ENCODE measurements at regions not wholly inside any gene's neighbourhood (a gene's known extent, or its start where the extent isn't known, plus 50 kb on each side); places are given as distances from the start of the nearest gene placed in this dataset.

DNA sequence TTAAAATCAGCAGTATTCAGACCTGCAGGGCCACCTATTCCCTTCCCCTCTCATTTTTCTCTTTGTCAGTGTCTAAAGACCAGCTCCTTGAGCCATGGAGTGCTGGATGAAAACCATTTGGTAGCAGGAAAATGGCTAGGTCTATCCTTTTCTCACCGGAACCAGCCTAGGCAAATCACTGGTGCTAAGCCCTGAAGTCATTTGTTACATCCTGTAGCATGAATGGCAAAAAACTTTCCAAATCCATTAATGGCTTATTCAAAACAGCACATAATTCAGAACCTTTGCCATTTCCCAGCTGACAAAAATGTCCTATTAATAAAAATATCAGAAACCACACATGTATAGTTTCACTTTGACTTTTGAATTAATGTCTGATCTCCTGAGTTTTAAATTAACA lies 209.5 kb upstream of the E2F8 start:
- no peak overlapping the region for H2AK5ac ChIP-seq (ENCODE audit: low read depth, low read length)
- H2BK5ac ChIP-seq (ENCODE audit: low read depth, low read length), result no peak overlapping the region
- H3K4me2 ChIP-seq (ENCODE audit: insufficient read depth in 1 of 2, low read depth in 2 of 2, low read length in 2 of 2), result no peak overlapping the region
- no peak overlapping the region for H3K18ac ChIP-seq (ENCODE audit: extremely low read depth, low read length)
- no peaks in the 10 kb centered on the region for H3K36me3 ChIP-seq (ENCODE audit: control insufficient read depth in 2 of 4, insufficient read depth in 4 of 4, low read length in 3 of 4)
- H3K27ac ChIP-seq (ENCODE audit: low read depth, low read length), result no peak overlapping the region
- H2BK12ac ChIP-seq (ENCODE audit: low read depth, low read length), result no peak overlapping the region
- H2AFZ ChIP-seq (ENCODE audit: low read length), result no peak overlapping the region
- no peaks in the 10 kb centered on the region for H3K79me2 ChIP-seq (ENCODE audit: control insufficient read depth in 1 of 2, insufficient read depth in 2 of 2, low read length in 2 of 2)
- H4K20me1 ChIP-seq (replicated peaks in 1 of 2; ENCODE audit: control insufficient read depth in 1 of 2, insufficient read depth in 2 of 2, low read length in 2 of 2), result no peaks in the 10 kb centered on the region
- no peak overlapping the region for H3K4ac ChIP-seq (replicated peaks; ENCODE audit: insufficient read length, low read depth, low read length)
- no peak overlapping the region for H2BK15ac ChIP-seq (ENCODE audit: low read length)
- H3K23me2 ChIP-seq (ENCODE audit: low read depth, low read length), result no peaks in the 10 kb centered on the region
- no peak for TF ChIP-seq USF2 (IDR thresholded peaks at IDR 0.05; ENCODE audit: low read length)
- no peak for TF ChIP-seq TBP (IDR thresholded peaks at IDR 0.05; ENCODE audit: low read depth, low read length)
- TF ChIP-seq CHD1 (IDR thresholded peaks at IDR 0.05; ENCODE audit: low read depth, low read length), result no peak
- no peak for TF ChIP-seq ZNF274 (IDR thresholded peaks at IDR 0.05; ENCODE audit: borderline replicate concordance, extremely low read depth, low read length)
- TF ChIP-seq EGR1 (IDR thresholded peaks at IDR 0.05; ENCODE audit: borderline replicate concordance, low read depth, low read length), result no peak
- TF ChIP-seq EP300 (IDR thresholded peaks at IDR 0.05; ENCODE audit: borderline replicate concordance in 1 of 2, low read depth in 2 of 2, low read length in 2 of 2), result no peak
- no peak for TF ChIP-seq ASH2L (IDR thresholded peaks at IDR 0.05; ENCODE audit: low read length)
- no peak for TF ChIP-seq SUZ12 (IDR thresholded peaks at IDR 0.05; ENCODE audit: low read length)
- TF ChIP-seq JUND (IDR thresholded peaks at IDR 0.05; ENCODE audit: low read length), result no peak
- no peak for TF ChIP-seq GABPA (IDR thresholded peaks at IDR 0.05; ENCODE audit: borderline replicate concordance, insufficient read depth, low read length)
- TF ChIP-seq KDM5A (IDR thresholded peaks at IDR 0.05; ENCODE audit: low read length), result no peak
- ChIA-PET CTCF (ENCODE audit: partially characterized antibody) (interaction anchor here (2.2 kb wide), 1 partner anchor 104 kb away, joined by 7 read pairs; no protein-coding TSS in a partner anchor), POLR2A (ENCODE audit: partially characterized antibody) (interaction anchor here (0.8 kb wide), 1 partner anchor 36 kb away, joined by 3 read pairs; no protein-coding TSS in a partner anchor)
- no peaks in the 10 kb centered on the region for H3K79me1 ChIP-seq (ENCODE audit: low read depth, low read length)
- H3K4me1 ChIP-seq (replicated peaks in 1 of 4; ENCODE audit: control insufficient read depth in 3 of 4, insufficient read depth in 4 of 4, low read length in 3 of 4), result peaks cover 0 to 3% (median 1%) of the 10 kb centered on the region in 4 experiments; a peak in 1 of 7 replicates
- H4K8ac ChIP-seq (ENCODE audit: extremely low read depth, insufficient read depth, low read length), result no peak overlapping the region
- no peaks in the 10 kb centered on the region for H3K27me3 ChIP-seq (replicated peaks in 1 of 4; ENCODE audit: control insufficient read depth in 3 of 4, extremely low read depth in 1 of 4, insufficient read depth in 3 of 4, low read length in 3 of 4)
- H3K14ac ChIP-seq (ENCODE audit: insufficient read length), result no peak overlapping the region
- H3K23ac ChIP-seq (ENCODE audit: insufficient read length), result no peak overlapping the region
- no peak overlapping the region for H2BK120ac ChIP-seq (replicated peaks; ENCODE audit: low read depth, low read length)
- WGBS, 2 experiments (ENCODE audit: extremely low coverage in 1 of 2, insufficient coverage in 1 of 2, insufficient read length in 1 of 2, insufficient replicate concordance in 2 of 2, low coverage in 1 of 2, low lambda C conversion rate in 2 of 2, missing lambda C conversion rate in 1 of 2), result 100% methylated on average over 1 of the region's 1 CpG; no CpG with 5 or more reads in 1 of the 2 experiments
- FAIRE-seq (no peak), DNase-seq (ENCODE audit: low read depth in 1 of 2, low spot score in 2 of 2) (no peak)
- no peak overlapping the region for H4K91ac ChIP-seq (replicated peaks; ENCODE audit: insufficient read length, low read length)
- no peak overlapping the region for H3K9ac ChIP-seq (replicated peaks in 1 of 4; ENCODE audit: extremely low read depth in 1 of 4, low read depth in 3 of 4, low read length in 3 of 4)
- no peak overlapping the region for H2BK20ac ChIP-seq (ENCODE audit: low read length)
- H3K4me3 ChIP-seq (ENCODE audit: extremely low read depth in 1 of 4, insufficient read depth in 2 of 4, low read depth in 3 of 4, low read length in 4 of 4), result no peak overlapping the region
- no peaks in the 10 kb centered on the region for H3K9me3 ChIP-seq (ENCODE audit: insufficient read depth in 2 of 2, low read depth in 1 of 2, low read length in 1 of 2)
- no peak overlapping the region for H3K56ac ChIP-seq (replicated peaks; ENCODE audit: insufficient read length, low read depth, low read length)
- no peak overlapping the region for H4K5ac ChIP-seq (ENCODE audit: insufficient read length, low read depth, low read length)
